CD4-positive, alpha-beta T cell treated with Interferon alpha-2 for 1 hour (primary cell): ENCODE measurements at regions not wholly inside any gene's neighbourhood (a gene's known extent, or its start where the extent isn't known, plus 50 kb on each side); places are given as distances from the start of the nearest gene placed in this dataset.

Source experiments
- DNase-seq, 2 donors: peaks; one replicate each; pipeline ENCODE4 v3.0.0-alpha.2; 2020 to 2022

GRCh38 chr5:155434267-155434666 is 420.7 kb downstream of the KIF4B start:
- DNase-seq: no peak

- no peak for DNase-seq
Observed at GRCh38 chr5:155434681-155435080, 421.1 kb downstream of the KIF4B start.

DNA sequence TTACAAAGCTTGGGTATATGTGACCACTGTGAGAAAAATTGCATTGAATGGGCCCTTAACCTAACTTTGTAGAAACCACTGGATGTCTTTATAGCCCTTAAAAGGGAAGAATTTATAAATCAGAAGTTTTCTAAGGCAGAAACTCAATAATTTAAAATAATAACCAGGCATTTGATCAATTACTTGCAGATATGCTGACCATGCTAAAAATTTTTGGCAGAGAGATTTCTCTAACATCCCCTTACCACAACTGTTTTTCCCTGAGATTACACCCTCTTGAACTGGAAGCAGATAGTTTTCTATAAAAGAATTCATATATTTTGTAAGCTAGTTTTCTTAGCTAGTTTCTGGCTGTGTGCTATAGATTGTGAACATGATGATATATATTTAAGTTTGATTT is 428.3 kb downstream of the KIF4B start:
- DNase-seq: no peak

DNA sequence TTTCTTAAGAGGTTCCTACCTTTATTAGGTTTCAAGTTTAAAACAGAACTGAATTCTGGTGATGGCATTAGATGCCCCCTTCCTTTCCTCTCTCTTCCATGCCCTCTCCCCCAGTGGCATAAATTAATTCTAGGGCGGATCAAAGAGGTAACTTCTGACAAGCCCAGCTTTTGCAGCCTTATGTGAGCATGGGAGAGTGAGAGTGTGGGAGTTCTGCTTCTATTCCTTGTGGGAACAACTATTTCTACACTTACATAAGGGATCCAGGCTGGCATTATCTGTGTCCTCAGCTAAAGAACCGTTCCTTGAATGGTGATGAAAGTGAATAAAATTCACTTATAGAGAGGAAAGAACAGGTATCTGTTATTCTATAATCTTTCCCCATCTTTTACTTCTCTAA is 437.6 kb downstream of the KIF4B start:
- DNase-seq: no peak

DNA sequence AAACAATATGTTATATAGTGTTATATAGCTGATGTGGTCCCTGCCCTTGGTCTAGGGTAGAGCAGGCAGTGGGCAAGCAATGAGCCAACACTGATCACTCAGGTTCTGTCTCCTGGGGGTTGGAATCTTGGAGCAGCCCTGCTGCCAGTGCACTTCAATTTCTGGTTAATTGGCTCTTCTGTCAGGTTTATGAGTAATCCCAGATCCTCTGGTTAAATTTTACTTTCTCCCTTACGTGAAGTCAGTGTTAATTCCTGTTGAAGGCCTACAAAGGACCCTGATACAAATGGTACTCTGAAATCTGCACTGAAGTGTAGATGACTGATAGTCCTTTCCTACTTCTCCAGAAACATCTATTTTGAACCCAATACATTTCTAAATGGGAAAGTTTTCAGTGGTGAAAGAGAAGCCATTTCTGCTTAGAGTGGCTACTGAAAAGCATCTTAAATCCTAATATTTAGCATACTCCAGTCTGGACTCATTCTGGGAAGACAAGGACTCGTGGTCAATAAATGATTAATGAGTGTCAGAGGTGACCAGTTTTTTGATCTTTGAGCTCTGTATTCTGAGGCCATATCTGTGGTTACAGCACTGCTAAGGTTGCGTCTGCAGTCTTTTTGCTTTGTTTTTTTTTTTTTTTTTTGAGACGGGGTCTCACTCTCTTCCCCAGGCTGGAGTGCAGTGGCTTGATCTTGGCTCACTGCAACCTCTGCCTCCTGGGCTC is 442.4 kb downstream of the KIF4B start:
- no peak for DNase-seq

- DNase-seq: no peak
Observed at GRCh38 chr5:155459889-155460500, 446.4 kb downstream of the KIF4B start.

DNA sequence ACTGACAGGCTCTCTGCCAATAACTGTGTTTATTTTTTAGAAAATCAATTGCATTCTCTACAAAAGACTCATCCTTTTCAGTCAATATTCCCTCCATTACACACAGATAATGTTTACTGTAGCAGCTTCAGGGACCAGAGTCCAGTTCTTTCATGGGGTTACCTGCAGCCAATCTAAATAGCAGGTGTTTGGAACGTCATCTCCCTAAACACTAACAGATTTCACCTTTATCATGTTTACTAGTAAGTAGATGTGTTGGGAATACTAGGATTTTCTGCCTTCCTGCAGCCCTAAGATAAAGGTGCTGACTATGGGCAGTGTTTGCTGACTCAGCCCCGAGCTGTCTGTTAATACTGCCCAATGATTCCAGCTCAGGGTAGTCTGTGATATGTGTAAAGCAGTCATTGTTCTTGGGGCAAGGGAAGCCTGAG is 447.0 kb downstream of the KIF4B start:
- no peak for DNase-seq

- DNase-seq: no peak
Observed at GRCh38 chr5:155461304-155461703, 447.7 kb downstream of the KIF4B start.

GRCh38 chr5:155466851-155467250 is 453.3 kb downstream of the KIF4B start:
- no peak for DNase-seq

GRCh38 chr5:155471027-155471426 is 457.5 kb downstream of the KIF4B start:
- DNase-seq: no peak

DNA sequence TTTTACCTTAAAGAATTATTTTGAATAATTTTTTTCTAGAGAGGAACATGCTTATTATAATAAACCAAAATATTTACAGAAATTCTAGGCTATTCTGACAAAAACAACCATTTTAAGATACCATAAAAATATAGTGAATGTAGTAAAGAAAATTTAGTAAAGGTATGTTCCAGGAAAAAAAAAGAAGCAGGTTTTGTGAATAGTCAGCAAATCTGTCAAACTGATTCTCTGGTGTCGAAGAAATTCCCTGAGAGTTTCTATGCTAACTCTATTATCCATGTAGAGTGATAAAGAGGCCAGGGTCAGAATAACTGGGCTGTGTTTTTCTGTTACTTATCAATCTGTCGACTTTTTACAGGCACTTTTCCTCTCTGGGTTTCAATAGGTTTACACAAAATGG is 459.2 kb downstream of the KIF4B start:
- no peak for DNase-seq

DNA sequence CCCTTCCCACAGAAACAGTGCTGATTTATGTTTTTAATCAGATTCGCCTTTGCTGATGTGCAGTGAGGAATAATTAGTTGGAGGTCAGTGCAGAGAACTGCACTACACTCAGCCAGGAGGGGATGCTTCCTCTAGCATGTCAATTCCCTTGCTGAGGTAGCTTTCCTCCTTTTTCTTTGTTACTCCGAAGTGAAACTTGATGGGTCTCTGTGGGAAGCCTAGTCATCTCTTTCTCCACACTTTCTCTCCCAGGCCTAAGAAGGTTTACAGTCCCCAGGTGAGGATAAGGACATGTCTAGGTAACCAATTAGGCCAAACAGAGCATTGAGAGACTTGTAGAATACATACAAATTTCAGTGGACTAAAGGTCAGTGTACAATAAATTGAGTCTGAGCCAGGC is 461.8 kb downstream of the KIF4B start:
- no peak for DNase-seq

GRCh38 chr5:155480731-155481131 is 467.2 kb downstream of the KIF4B start:
- no peak for DNase-seq

DNA sequence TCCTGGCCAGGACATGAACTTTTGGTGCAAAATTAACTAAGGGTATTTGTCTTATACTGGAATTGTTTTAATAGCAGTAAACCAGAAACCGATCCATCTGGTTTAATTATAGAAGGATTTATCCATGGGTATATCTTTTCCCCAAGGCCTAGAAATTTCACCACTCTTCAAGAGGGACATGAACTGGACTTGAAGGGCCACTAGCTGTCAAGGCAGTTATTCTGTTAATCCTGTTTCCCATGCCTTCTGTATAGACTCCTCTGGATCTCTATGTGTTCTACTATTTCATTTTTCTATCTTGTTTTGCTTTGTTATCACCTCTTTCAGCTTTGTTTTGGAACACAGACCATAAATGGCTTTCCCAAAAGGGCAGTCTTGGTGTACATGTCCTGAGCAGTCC is 467.6 kb downstream of the KIF4B start:
- DNase-seq: no peak

GRCh38 chr5:155482428-155482827 is 468.9 kb downstream of the KIF4B start:
- DNase-seq: no peak

DNA sequence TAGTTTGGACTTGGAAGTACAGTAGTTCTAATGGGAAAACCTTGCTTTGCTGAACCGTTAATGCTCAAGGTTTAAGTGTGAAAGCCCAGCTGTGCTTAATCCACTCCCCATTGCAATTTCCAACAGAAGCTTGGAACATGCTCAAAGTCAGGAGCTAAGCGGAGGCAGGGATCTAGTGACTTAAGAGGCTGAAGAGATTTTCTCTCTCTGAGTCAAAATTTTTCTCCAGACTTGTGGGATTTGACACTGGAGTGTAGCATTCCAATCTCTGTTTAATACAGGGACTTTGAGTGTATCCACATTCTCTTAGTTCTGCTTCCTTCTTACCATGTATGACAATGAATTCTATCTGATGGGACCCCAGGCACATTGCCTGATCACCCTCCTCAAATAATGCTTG is 471.8 kb downstream of the KIF4B start:
- no peak for DNase-seq

- no peak for DNase-seq
Observed at GRCh38 chr5:155489949-155490348, 476.4 kb downstream of the KIF4B start.

- DNase-seq: no peak
Observed at GRCh38 chr5:155492191-155492590, 478.6 kb downstream of the KIF4B start.

- no peak for DNase-seq
Observed at GRCh38 chr5:155504606-155505005, 491.1 kb downstream of the KIF4B start.

DNA sequence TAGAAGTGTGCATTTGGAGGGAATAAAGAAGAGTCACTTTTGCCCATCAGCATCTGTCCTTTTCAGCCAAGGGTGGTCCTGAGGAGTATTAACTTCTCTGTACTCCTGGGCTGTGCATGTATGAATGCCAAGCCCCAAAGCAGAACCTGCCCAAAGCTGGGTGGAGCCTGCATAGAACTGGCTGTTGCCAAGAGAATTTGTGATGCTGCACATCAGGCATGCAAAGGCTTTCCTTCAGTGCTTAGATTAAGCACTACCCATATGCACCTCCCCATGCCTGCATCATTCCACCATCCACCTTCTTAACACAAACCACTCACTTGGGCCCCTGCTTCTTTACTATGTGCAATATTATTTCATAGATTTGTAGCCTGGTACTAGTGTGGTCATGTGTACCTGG is 493.8 kb downstream of the KIF4B start:
- no peak for DNase-seq

DNA sequence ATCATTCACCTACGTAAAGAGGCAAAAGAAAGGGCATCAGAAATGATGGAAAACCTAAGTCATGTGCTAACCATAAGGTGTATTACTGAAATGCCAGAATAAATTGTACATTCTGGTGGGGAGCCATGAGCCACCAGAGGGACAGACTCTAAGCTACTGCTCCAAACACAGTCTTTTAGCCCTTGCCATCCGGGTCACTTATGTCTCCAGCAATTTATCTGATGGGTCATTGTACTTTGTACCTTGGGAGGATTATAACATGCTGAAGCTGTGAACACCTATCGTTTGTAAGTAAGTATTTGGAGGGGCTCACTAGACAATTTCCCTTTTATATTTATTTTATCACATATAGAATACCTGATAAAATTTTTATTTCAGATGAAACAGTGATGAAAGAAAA is 495.1 kb downstream of the KIF4B start:
- no peak for DNase-seq

GRCh38 chr5:155512329-155512728 is 498.8 kb downstream of the KIF4B start:
- DNase-seq: no peak

DNA sequence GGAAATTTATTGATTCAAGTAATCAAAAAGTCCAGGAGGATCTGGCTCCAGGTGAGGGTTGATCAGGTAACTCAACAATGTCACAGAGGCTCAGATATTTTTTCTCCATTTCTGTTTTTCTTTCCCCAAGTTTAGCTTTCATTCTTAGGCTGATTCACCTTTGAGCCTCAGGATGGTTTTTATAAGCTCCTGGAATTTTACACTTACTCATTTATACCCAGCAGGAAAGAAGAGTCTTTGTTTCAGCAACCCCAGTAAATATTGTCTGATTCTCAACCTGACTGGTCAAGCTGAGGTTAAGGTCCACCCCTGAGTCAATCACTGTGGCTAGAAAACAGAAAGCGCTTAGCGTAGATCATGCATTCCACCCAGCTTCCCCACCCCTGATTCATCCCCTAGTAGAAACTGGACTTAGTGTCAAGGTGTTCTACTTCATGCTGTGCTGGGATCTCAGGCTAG is 500.6 kb downstream of the KIF4B start:
- DNase-seq: no peak

DNA sequence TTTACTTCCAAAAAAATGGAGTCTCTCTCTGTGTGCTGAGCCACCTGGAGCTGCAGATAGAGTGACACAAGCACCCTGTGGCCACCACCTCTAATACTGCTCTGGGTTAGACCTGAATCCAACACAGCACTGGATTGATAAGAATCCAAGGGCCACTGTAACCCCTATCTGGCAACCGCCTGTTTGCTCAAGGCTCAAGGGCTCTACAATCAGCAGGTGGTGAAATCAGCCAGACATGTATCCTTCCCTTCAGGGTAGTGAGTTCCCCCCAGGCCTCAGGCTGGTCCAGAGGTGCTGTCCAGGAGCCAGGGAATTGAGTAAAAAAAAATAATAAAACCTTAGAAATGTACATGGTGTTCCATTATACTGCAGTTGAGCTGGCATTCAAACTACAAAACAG is 509.0 kb downstream of the KIF4B start:
- no peak for DNase-seq

GRCh38 chr5:155529362-155529761 is 515.8 kb downstream of the KIF4B start:
- no peak for DNase-seq
